ENCODE measurements at regions not wholly inside any gene's neighbourhood (a gene's known extent, or its start where the extent isn't known, plus 50 kb on each side); places are given as distances from the start of the nearest gene placed in this dataset.

DNA sequence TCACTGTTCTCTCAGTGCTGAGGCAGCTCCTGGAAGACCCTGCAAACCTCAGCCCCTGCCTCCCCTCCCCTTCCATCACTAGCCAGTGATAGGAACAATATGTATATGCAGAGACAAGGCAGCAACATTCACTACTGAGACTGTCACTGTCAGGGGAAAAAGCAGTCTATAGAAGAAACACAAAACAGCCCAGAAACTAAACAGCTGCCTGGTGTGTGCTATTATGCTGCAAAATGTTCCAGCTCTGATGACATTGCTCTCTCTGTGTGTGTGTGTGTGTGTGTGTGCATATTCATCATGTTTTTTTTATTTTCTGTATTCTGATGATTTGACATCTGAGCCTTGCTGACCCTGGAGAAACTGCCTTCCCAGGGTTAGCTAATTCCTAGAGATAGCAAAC, 147.2 kb downstream of the SPATA18 start:
- no peak for TF ChIP-seq EZH2 (IDR thresholded peaks at IDR 0.05; ENCODE audit: insufficient read depth, poor library complexity, severe bottlenecking)
- TF ChIP-seq EZH2phosphoT487 (IDR thresholded peaks at IDR 0.05; ENCODE audit: insufficient read depth, low read depth) = no peak

Measured in GM23248 (cell line).